HEK293T (cell line): ENCODE measurements at regions not wholly inside any gene's neighbourhood (a gene's known extent, or its start where the extent isn't known, plus 50 kb on each side); places are given as distances from the start of the nearest gene placed in this dataset.

Source experiments
- BHLHE40 ChIP-seq: fragments of 450-650 bp; IDR thresholded peaks from 2 replicates; pipeline ENCODE4 v1.6.1; 2016; ENCODE audit warnings: mild to moderate bottlenecking, moderate library complexity, borderline replicate concordance
- ELF4 ChIP-seq: fragments of 450-650 bp; IDR thresholded peaks from 2 replicates; pipeline ENCODE4 v1.6.1; 2017; ENCODE audit warnings: antibody characterized with exemption
- FOXA1 ChIP-seq: fragments of 450-650 bp; IDR thresholded peaks from 2 replicates; pipeline ENCODE4 v1.6.1; 2016; ENCODE audit warnings: mild to moderate bottlenecking
- FOXK2 ChIP-seq: fragments of 450-650 bp; IDR thresholded peaks from 2 replicates; pipeline ENCODE4 v1.6.1; 2016; ENCODE audit warnings: mild to moderate bottlenecking
- LEF1 ChIP-seq: fragments of 450-650 bp; IDR thresholded peaks from 2 replicates; pipeline ENCODE4 v1.6.1; 2017; ENCODE audit warnings: mild to moderate bottlenecking, borderline replicate concordance
- NFRKB ChIP-seq: fragments of 450-650 bp; IDR thresholded peaks from 2 replicates; pipeline ENCODE4 v1.6.1; 2016; ENCODE audit warnings: mild to moderate bottlenecking, moderate library complexity
- PKNOX1 ChIP-seq: fragments of 450-650 bp; IDR thresholded peaks from 2 replicates; pipeline ENCODE4 v1.6.1; 2016
- SP1 ChIP-seq: fragments of 450-650 bp; IDR thresholded peaks from 2 replicates; pipeline ENCODE4 v1.6.1; 2017
- SUZ12 ChIP-seq: fragments of 450-650 bp; IDR thresholded peaks from 2 replicates; pipeline ENCODE4 v1.6.1; 2016; ENCODE audit warnings: mild to moderate bottlenecking
- TARDBP ChIP-seq: fragments of 450-650 bp; IDR thresholded peaks from 2 replicates; pipeline ENCODE4 v1.6.1; 2016
- ZNF384 ChIP-seq: fragments of 450-650 bp; IDR thresholded peaks from 2 replicates; pipeline ENCODE4 v1.6.1; 2016

GRCh38 chr13:59358014-59358413 is 805.7 kb downstream of the DIAPH3 start:
- TF ChIP-seq NFRKB = no peak
- TF ChIP-seq SP1 = no peak
- TF ChIP-seq TARDBP = no peak
- no peak for TF ChIP-seq SUZ12
- no peak for TF ChIP-seq LEF1
- TF ChIP-seq ZNF384 = no peak
- TF ChIP-seq FOXK2 = no peak
- no peak for TF ChIP-seq FOXA1
- no peak for TF ChIP-seq ELF4
- TF ChIP-seq PKNOX1 = no peak
- no peak for TF ChIP-seq BHLHE40
